GM19372 (cell line): ENCODE measurements at regions not wholly inside any gene's neighbourhood (a gene's known extent, or its start where the extent isn't known, plus 50 kb on each side); places are given as distances from the start of the nearest gene placed in this dataset.
"Not testable (repeated sequence)": the region's sequence is repeated elsewhere in the genome, so short reads cannot be mapped to it uniquely, and the experiment has no call there.

Experiments
- ATAC-seq: cut with Tn5 transposase; IDR thresholded peaks from one replicate; pipeline ENCODE4 v1.9.1; 2021; ENCODE audit warnings: mild to moderate bottlenecking, low read depth, moderate library complexity; ENCODE audit not compliant: unreplicated experiment

- ATAC-seq: no peak
Measured at GRCh38 chr10:9043466-9043865, 989.0 kb downstream of the GATA3 start.

- no peak for ATAC-seq
Measured at GRCh38 chr10:9045311-9045710, 990.8 kb downstream of the GATA3 start.

- ATAC-seq: no peak
Measured at GRCh38 chr10:9051328-9051974, 997.0 kb downstream of the GATA3 start.

GRCh38 chr10:9052767-9053166 lies 998.3 kb downstream of the GATA3 start:
- ATAC-seq: no peak

GRCh38 chr10:9056521-9056920 lies 1002.0 kb downstream of the GATA3 start:
- no peak for ATAC-seq

GRCh38 chr10:9057293-9057692 lies 1002.8 kb downstream of the GATA3 start:
- not testable (repeated sequence) for ATAC-seq

- no peak for ATAC-seq
Measured at GRCh38 chr10:9060314-9060713, 1005.8 kb downstream of the GATA3 start.

GRCh38 chr10:9061871-9062270 lies 1007.4 kb downstream of the GATA3 start:
- ATAC-seq: no peak

GRCh38 chr10:9066152-9066551 lies 1011.7 kb downstream of the GATA3 start:
- ATAC-seq: no peak

- ATAC-seq: no peak
Measured at GRCh38 chr10:9068003-9068402, 1013.5 kb downstream of the GATA3 start.

- ATAC-seq: no peak
Measured at GRCh38 chr10:9069136-9069535, 1014.6 kb downstream of the GATA3 start.

- no peak for ATAC-seq
Measured at GRCh38 chr10:9075420-9075819, 1020.9 kb downstream of the GATA3 start.

- no peak for ATAC-seq
Measured at GRCh38 chr10:9076066-9076465, 1021.6 kb downstream of the GATA3 start.

GRCh38 chr10:9081253-9081652 lies 1026.8 kb downstream of the GATA3 start:
- ATAC-seq: no peak

GRCh38 chr10:9081961-9082360 lies 1027.5 kb downstream of the GATA3 start:
- no peak for ATAC-seq

- no peak for ATAC-seq
Measured at GRCh38 chr10:9091530-9092093, 1037.1 kb downstream of the GATA3 start.

GRCh38 chr10:9096288-9096687 lies 1041.8 kb downstream of the GATA3 start:
- no peak for ATAC-seq

- no peak for ATAC-seq
Measured at GRCh38 chr10:9097206-9097990, 1042.9 kb downstream of the GATA3 start.

GRCh38 chr10:9097991-9098306 lies 1043.5 kb downstream of the GATA3 start:
- ATAC-seq: no peak

GRCh38 chr10:9102026-9102425 lies 1047.5 kb downstream of the GATA3 start:
- no peak for ATAC-seq

- no peak for ATAC-seq
Measured at GRCh38 chr10:9103301-9103700, 1048.8 kb downstream of the GATA3 start.

GRCh38 chr10:9111976-9112375 lies 1057.5 kb downstream of the GATA3 start:
- ATAC-seq: no peak
